DND-41 (cell line): ENCODE measurements at regions not wholly inside any gene's neighbourhood (a gene's known extent, or its start where the extent isn't known, plus 50 kb on each side); places are given as distances from the start of the nearest gene placed in this dataset.

Source experiments
- ATAC-seq: fragments of 200-7000 bp; cut with Tn5 transposase; 3 replicates; pipeline ENCODE4 v1.9.1; 2021; ENCODE audit warnings: low read depth; ENCODE audit not compliant: insufficient read depth
- DNase-seq: peaks from one replicate; pipeline ENCODE4 v3.0.0-alpha.2; 2020
- H2AFZ ChIP-seq: 2 replicates; pipeline ENCODE4 v1.6.0; 2012; ENCODE audit warnings: low read depth, low read length
- H3K27ac ChIP-seq: 2 replicates; pipeline ENCODE4 v1.5.1; 2012; ENCODE audit warnings: low read length, inconsistent platforms
- H3K27me3 ChIP-seq: fragments of 200-600 bp; sonication (generic); 2 replicates; pipeline ENCODE4 v1.6.0; 2012; ENCODE audit warnings: low read length, mild to moderate bottlenecking, inconsistent platforms; ENCODE audit not compliant: insufficient read depth, poor library complexity
- H3K36me3 ChIP-seq: 2 replicates; pipeline ENCODE4 v1.5.1; 2012; ENCODE audit warnings: low read length, inconsistent platforms; ENCODE audit not compliant: insufficient read depth
- H3K4me1 ChIP-seq: 2 replicates; pipeline ENCODE4 v1.5.1; 2012; ENCODE audit warnings: mild to moderate bottlenecking, low read length; ENCODE audit not compliant: insufficient read depth
- H3K4me2 ChIP-seq: 2 replicates; pipeline ENCODE4 v1.6.0; 2012; ENCODE audit warnings: mild to moderate bottlenecking, moderate library complexity, low read length, inconsistent platforms; ENCODE audit not compliant: insufficient read depth
- H3K4me3 ChIP-seq, 2 experiments: fragments of 200-600 bp in 1 of 2; shearing (Covaris generic) in 1 of 2; 2 replicates each; pipeline ENCODE4 v1.5.1; 2012 to 2016; ENCODE audit warnings: inconsistent platforms in 2 of 2, low read length in 2 of 2, mild to moderate bottlenecking in 2 of 2, low read depth in 1 of 2, moderate library complexity in 1 of 2
- H3K79me2 ChIP-seq: 2 replicates; pipeline ENCODE4 v1.6.0; 2012; ENCODE audit warnings: low read length, inconsistent platforms; ENCODE audit not compliant: insufficient read depth
- H3K9ac ChIP-seq: 2 replicates; pipeline ENCODE4 v1.6.0; 2012; ENCODE audit warnings: low read depth, mild to moderate bottlenecking, inconsistent platforms, low read length, moderate library complexity
- H3K9me3 ChIP-seq: 2 replicates; pipeline ENCODE4 v1.5.1; 2012; ENCODE audit warnings: low read length, moderate library complexity, mild to moderate bottlenecking, inconsistent platforms; ENCODE audit not compliant: insufficient read depth, severe bottlenecking
- H4K20me1 ChIP-seq: 2 replicates; pipeline ENCODE4 v1.6.0; 2012; ENCODE audit warnings: low read length; ENCODE audit not compliant: insufficient read depth
- CTCF ChIP-seq: IDR thresholded peaks from 2 replicates; pipeline ENCODE4 v1.5.1; 2012; ENCODE audit warnings: borderline replicate concordance, low read length, moderate library complexity, mild to moderate bottlenecking; ENCODE audit not compliant: poor library complexity, severe bottlenecking; ENCODE audit errors: extremely low read depth
- EZH2 ChIP-seq: IDR thresholded peaks from 3 replicates; pipeline ENCODE4 v1.6.1; 2012; ENCODE audit warnings: borderline replicate concordance, low read depth, mild to moderate bottlenecking, moderate library complexity, low read length, inconsistent platforms; ENCODE audit not compliant: severe bottlenecking

GRCh38 chr22:48575618-48576332 is 1251.9 kb downstream of the BRD1 start:
- Histone ChIP-seq H3K9ac (no peak overlapping the region), H3K79me2 (no peaks in the 10 kb centered on the region), H3K4me1 (no peaks in the 10 kb centered on the region), H3K36me3 (no peaks in the 10 kb centered on the region), H3K27me3 (no peaks in the 10 kb centered on the region), H3K4me3 (no peak overlapping the region), H3K4me2 (no peak overlapping the region), H3K9me3 (peaks cover 8% of the 10 kb centered on the region), H3K27ac (no peak overlapping the region), H4K20me1 (no peaks in the 10 kb centered on the region), H2AFZ (no peak overlapping the region)
- ATAC-seq (no peak), DNase-seq (no peak)
- TF ChIP-seq EZH2 (no peak), CTCF (no peak)

GRCh38 chr22:48574776-48575617 is 1252.7 kb downstream of the BRD1 start:
- H3K79me2 ChIP-seq, result no peaks in the 10 kb centered on the region
- ATAC-seq, result no peak
- H3K27me3 ChIP-seq, result no peaks in the 10 kb centered on the region
- DNase-seq, result no peak
- no peak overlapping the region for H3K4me2 ChIP-seq
- no peaks in the 10 kb centered on the region for H3K36me3 ChIP-seq
- H2AFZ ChIP-seq, result no peak overlapping the region
- peaks cover 12% of the 10 kb centered on the region for H3K9me3 ChIP-seq
- H3K4me1 ChIP-seq, result no peaks in the 10 kb centered on the region
- TF ChIP-seq CTCF (no peak), EZH2 (no peak)
- no peak overlapping the region for H3K4me3 ChIP-seq
- H4K20me1 ChIP-seq, result no peaks in the 10 kb centered on the region
- H3K9ac ChIP-seq, result no peak overlapping the region
- no peak overlapping the region for H3K27ac ChIP-seq

GRCh38 chr22:48573766-48574165 is 1253.9 kb downstream of the BRD1 start:
- no peak overlapping the region for H3K4me3 ChIP-seq
- H3K4me1 ChIP-seq, result no peaks in the 10 kb centered on the region
- DNase-seq (no peak), ATAC-seq (no peak)
- H3K9ac ChIP-seq, result no peak overlapping the region
- no peak overlapping the region for H3K4me2 ChIP-seq
- H4K20me1 ChIP-seq, result no peaks in the 10 kb centered on the region
- H3K36me3 ChIP-seq, result no peaks in the 10 kb centered on the region
- H3K79me2 ChIP-seq, result no peaks in the 10 kb centered on the region
- H2AFZ ChIP-seq, result no peak overlapping the region
- H3K27ac ChIP-seq, result no peak overlapping the region
- H3K27me3 ChIP-seq, result no peaks in the 10 kb centered on the region
- TF ChIP-seq EZH2 (no peak), CTCF (no peak)
- H3K9me3 ChIP-seq, result peaks cover 18% of the 10 kb centered on the region
